ENCODE measurements at regions not wholly inside any gene's neighbourhood (a gene's known extent, or its start where the extent isn't known, plus 50 kb on each side); places are given as distances from the start of the nearest gene placed in this dataset.

- DNase-seq (ENCODE audit: extremely low spot score), result no peak
- ChIA-PET CTCF (no interaction called here), POLR2A (no interaction called here)
- no peak for TF ChIP-seq CTCF (IDR thresholded peaks at IDR 0.05; ENCODE audit: control extremely low read depth, extremely low read depth, low read depth, missing control alignments)
Observed at GRCh38 chr1:230578616-230579015, 63.7 kb upstream of the COG2 start.

GRCh38 chr1:230577537-230577936 is 64.7 kb upstream of the COG2 start:
- no peak for TF ChIP-seq CTCF (IDR thresholded peaks at IDR 0.05; ENCODE audit: control extremely low read depth, extremely low read depth, low read depth, missing control alignments)
- CTCF ChIA-PET, result interaction anchor here (1.8 kb wide), 1 partner anchor 18 kb away, joined by 3 read pairs; no protein-coding TSS in a partner anchor
- no peak for DNase-seq (ENCODE audit: extremely low spot score)
- POLR2A ChIA-PET, result no interaction called here

GRCh38 chr1:230575886-230576500 is 66.3 kb upstream of the COG2 start:
- ChIA-PET POLR2A (no interaction called here), CTCF (interaction anchor here (1.8 to 2.0 kb wide), 2 partner anchors 16 to 27 kb away, joined by 3 to 5 read pairs; no protein-coding TSS in a partner anchor)
- DNase-seq (ENCODE audit: extremely low spot score), result no peak
- TF ChIP-seq CTCF (IDR thresholded peaks at IDR 0.05; ENCODE audit: control extremely low read depth, extremely low read depth, low read depth, missing control alignments), result no peak

GRCh38 chr1:230574502-230574901 is 67.8 kb upstream of the COG2 start:
- DNase-seq (ENCODE audit: extremely low spot score), result no peak
- POLR2A ChIA-PET, result no interaction called here
- TF ChIP-seq CTCF (IDR thresholded peaks at IDR 0.05; ENCODE audit: control extremely low read depth, extremely low read depth, low read depth, missing control alignments), result no peak
- CTCF ChIA-PET, result interaction anchor here (0.6 to 2.0 kb wide), 2 partner anchors 11 to 25 kb away, joined by 3 to 5 read pairs; no protein-coding TSS in a partner anchor

GRCh38 chr1:230573658-230574057 is 68.6 kb upstream of the COG2 start:
- ChIA-PET CTCF (interaction anchor here (0.6 kb wide), 1 partner anchor 12 kb away, joined by 3 read pairs; no protein-coding TSS in a partner anchor), POLR2A (no interaction called here)
- peak; percentile 22 for DNase-seq (ENCODE audit: extremely low spot score)
- TF ChIP-seq CTCF (IDR thresholded peaks at IDR 0.05; ENCODE audit: control extremely low read depth, extremely low read depth, low read depth, missing control alignments), result no peak

- POLR2A ChIA-PET, result no interaction called here
Observed at GRCh38 chr1:230572121-230573105, 69.9 kb upstream of the COG2 start.

More at GRCh38 chr1:230572121-230573105, 69.9 kb upstream of the COG2 start:
- no peak for DNase-seq (ENCODE audit: extremely low spot score)
- TF ChIP-seq CTCF (IDR thresholded peaks at IDR 0.05; ENCODE audit: control extremely low read depth, extremely low read depth, low read depth, missing control alignments), result no peak
- CTCF ChIA-PET, result no interaction called here
